Spleen (tissue), 7 donors: ENCODE measurements at regions not wholly inside any gene's neighbourhood (a gene's known extent, or its start where the extent isn't known, plus 50 kb on each side); places are given as distances from the start of the nearest gene placed in this dataset.

Experiments
- CTCF ChIP-seq, 11 experiments: fragments of 200-600 bp in 7 of 11; fragments of 450-650 bp in 4 of 11; sonication (generic) in 4 of 11; IDR thresholded peaks in 8 of 11; conservative IDR thresholded peaks in 3 of 11; 1 replicate in 7 of 11; 2 replicates in 4 of 11; pipeline versions ENCODE4 v1.4.0 to v1.8.0; 2016 to 2021; ENCODE audit warnings: antibody characterized with exemption in 11 of 11, inconsistent platforms in 4 of 11, mild to moderate bottlenecking in 1 of 11
- POLR2A ChIP-seq, 3 donors: fragments of 450-650 bp; IDR thresholded peaks; one replicate each; pipeline ENCODE4 v1.5.1; 2017; ENCODE audit warnings: antibody characterized with exemption in 3 of 3, mild to moderate bottlenecking in 1 of 3
- POLR2AphosphoS5 ChIP-seq, 3 donors: sonication (generic); formaldehyde crosslinking; IDR thresholded peaks; one replicate each; pipeline ENCODE4 v1.5.1; 2017; ENCODE audit warnings: antibody characterized with exemption in 3 of 3
- donor health status: DM: no; HTN: no; CAD: no; lungs with moderate emphysema.
- donor health status: DM: no; HTN: no; CAD: no.
- donor health status: DM: no; HTN: no; CAD: no.

GRCh38 chr2:120972286-120972685 lies 236.6 kb downstream of the GLI2 start:
- TF ChIP-seq CTCF (IDR thresholded peaks at IDR 0.05 in 8 of 11, conservative IDR thresholded peaks at IDR 0.05 in 3 of 11) (no peak), POLR2A (IDR thresholded peaks at IDR 0.05) (no peak), POLR2AphosphoS5 (IDR thresholded peaks at IDR 0.05) (no peak)
